ENCODE measurements at regions not wholly inside any gene's neighbourhood (a gene's known extent, or its start where the extent isn't known, plus 50 kb on each side); places are given as distances from the start of the nearest gene placed in this dataset.
A peak's percentile ranks its signal among the peaks of the same experiment; 100 is the strongest.
"Not testable (repeated sequence)": the region's sequence is repeated elsewhere in the genome, so short reads cannot be mapped to it uniquely, and the experiment has no call there.

GRCh38 chr4:13731019-13731418, 103.5 kb upstream of the BOD1L1 start:
- DNase-seq (ENCODE audit: low read depth, low spot score) = no peak
- in situ Hi-C loops (cut with HindIII; ENCODE audit: low pct_unique_long_range_greater_than_20kb, low sequenced_read_pairs) = no loop called here

- no peak for DNase-seq (ENCODE audit: low read depth, low spot score)
- in situ Hi-C loops (cut with HindIII; ENCODE audit: low pct_unique_long_range_greater_than_20kb, low sequenced_read_pairs) = no loop called here
Observed at GRCh38 chr4:13733817-13734216, 106.3 kb upstream of the BOD1L1 start.

- no peak for DNase-seq (ENCODE audit: low read depth, low spot score)
- in situ Hi-C loops (cut with HindIII; ENCODE audit: low pct_unique_long_range_greater_than_20kb, low sequenced_read_pairs) = no loop called here
Observed at GRCh38 chr4:13750594-13750993, 123.1 kb upstream of the BOD1L1 start.

- in situ Hi-C loops (cut with HindIII; ENCODE audit: low pct_unique_long_range_greater_than_20kb, low sequenced_read_pairs); DNase-seq (ENCODE audit: low read depth, low spot score): not testable (repeated sequence)
Observed at GRCh38 chr4:13761581-13761980, 134.1 kb upstream of the BOD1L1 start.

- in situ Hi-C loops (cut with HindIII; ENCODE audit: low pct_unique_long_range_greater_than_20kb, low sequenced_read_pairs) = no loop called here
- DNase-seq (ENCODE audit: low read depth, low spot score) = no peak
Observed at GRCh38 chr4:13762130-13762529, 134.6 kb upstream of the BOD1L1 start.

GRCh38 chr4:13763707-13764106, 136.2 kb upstream of the BOD1L1 start:
- DNase-seq (ENCODE audit: low read depth, low spot score) = no peak
- in situ Hi-C loops (cut with HindIII; ENCODE audit: low pct_unique_long_range_greater_than_20kb, low sequenced_read_pairs) = no loop called here

GRCh38 chr4:13765539-13765938, 138.0 kb upstream of the BOD1L1 start:
- in situ Hi-C loops (cut with HindIII; ENCODE audit: low pct_unique_long_range_greater_than_20kb, low sequenced_read_pairs) = no loop called here
- DNase-seq (ENCODE audit: low read depth, low spot score) = no peak

- in situ Hi-C loops (cut with HindIII; ENCODE audit: low pct_unique_long_range_greater_than_20kb, low sequenced_read_pairs) = no loop called here
- DNase-seq (ENCODE audit: low read depth, low spot score) = no peak
Observed at GRCh38 chr4:13766761-13767540, 139.4 kb upstream of the BOD1L1 start.

- no peak for DNase-seq (ENCODE audit: low read depth, low spot score)
- in situ Hi-C loops (cut with HindIII; ENCODE audit: low pct_unique_long_range_greater_than_20kb, low sequenced_read_pairs) = no loop called here
Observed at GRCh38 chr4:13777341-13777740, 149.8 kb upstream of the BOD1L1 start.

- no peak for DNase-seq (ENCODE audit: low read depth, low spot score)
- in situ Hi-C loops (cut with HindIII; ENCODE audit: low pct_unique_long_range_greater_than_20kb, low sequenced_read_pairs) = no loop called here
Observed at GRCh38 chr4:13778367-13778766, 150.8 kb upstream of the BOD1L1 start.

GRCh38 chr4:13782231-13782630, 154.7 kb upstream of the BOD1L1 start:
- in situ Hi-C loops (cut with HindIII; ENCODE audit: low pct_unique_long_range_greater_than_20kb, low sequenced_read_pairs) = no loop called here
- no peak for DNase-seq (ENCODE audit: low read depth, low spot score)

- peak; percentile 66 for DNase-seq (ENCODE audit: low read depth, low spot score)
- in situ Hi-C loops (cut with HindIII; ENCODE audit: low pct_unique_long_range_greater_than_20kb, low sequenced_read_pairs) = no loop called here
Observed at GRCh38 chr4:13783800-13784411, 156.4 kb upstream of the BOD1L1 start.

- in situ Hi-C loops (cut with HindIII; ENCODE audit: low pct_unique_long_range_greater_than_20kb, low sequenced_read_pairs) = no loop called here
- DNase-seq (ENCODE audit: low read depth, low spot score) = peak; percentile 75
Observed at GRCh38 chr4:13793020-13793710, 165.6 kb upstream of the BOD1L1 start.

- in situ Hi-C loops (cut with HindIII; ENCODE audit: low pct_unique_long_range_greater_than_20kb, low sequenced_read_pairs) = no loop called here
- no peak for DNase-seq (ENCODE audit: low read depth, low spot score)
Observed at GRCh38 chr4:13794819-13795565, 167.5 kb upstream of the BOD1L1 start.

GRCh38 chr4:13797061-13797460, 169.5 kb upstream of the BOD1L1 start:
- DNase-seq (ENCODE audit: low read depth, low spot score) = no peak
- in situ Hi-C loops (cut with HindIII; ENCODE audit: low pct_unique_long_range_greater_than_20kb, low sequenced_read_pairs) = no loop called here

- in situ Hi-C loops (cut with HindIII; ENCODE audit: low pct_unique_long_range_greater_than_20kb, low sequenced_read_pairs) = no loop called here
- no peak for DNase-seq (ENCODE audit: low read depth, low spot score)
Observed at GRCh38 chr4:13815231-13815630, 187.7 kb upstream of the BOD1L1 start.

GRCh38 chr4:13816472-13816871, 188.9 kb upstream of the BOD1L1 start:
- in situ Hi-C loops (cut with HindIII; ENCODE audit: low pct_unique_long_range_greater_than_20kb, low sequenced_read_pairs) = no loop called here
- no peak for DNase-seq (ENCODE audit: low read depth, low spot score)

- in situ Hi-C loops (cut with HindIII; ENCODE audit: low pct_unique_long_range_greater_than_20kb, low sequenced_read_pairs) = no loop called here
- DNase-seq (ENCODE audit: low read depth, low spot score) = peak; percentile 43
Observed at GRCh38 chr4:13821522-13821921, 194.0 kb upstream of the BOD1L1 start.
